K562 (cell line): ENCODE measurements at regions not wholly inside any gene's neighbourhood (a gene's known extent, or its start where the extent isn't known, plus 50 kb on each side); places are given as distances from the start of the nearest gene placed in this dataset.

Source experiments
- CBX3 ChIP-seq, 2 experiments: IDR thresholded peaks; 1 replicate in 1 of 2; 2 replicates in 1 of 2; pipeline ENCODE4 v1.6.1; 2012; ENCODE audit warnings: inconsistent platforms in 2 of 2, low read length in 2 of 2, borderline replicate concordance in 1 of 2, control low read depth in 1 of 2
- ERF ChIP-seq: fragments of 450-650 bp; formaldehyde crosslinking; IDR thresholded peaks from 2 replicates; pipeline ENCODE4 v1.4.0; 2020; ENCODE audit warnings: mild to moderate bottlenecking, mixed read lengths
- FOXK2 ChIP-seq, 2 experiments: fragments of 450-650 bp; IDR thresholded peaks in 1 of 2; conservative IDR thresholded peaks in 1 of 2; 2 replicates each; pipeline ENCODE4 v1.6.1; 2016; ENCODE audit warnings: low read depth in 2 of 2, mild to moderate bottlenecking in 1 of 2
- HCFC1 ChIP-seq: IDR thresholded peaks from 2 replicates; pipeline ENCODE4 v1.6.1; 2012; ENCODE audit warnings: low read depth, low read length, improper control_type of control experiment
- HEY1 ChIP-seq: fragments of 250-450 bp; sonication (Bioruptor Pico); IDR thresholded peaks from 2 replicates; pipeline ENCODE4 v1.5.0; 2020; ENCODE audit warnings: mild to moderate bottlenecking, moderate library complexity, borderline replicate concordance
- HIVEP1 ChIP-seq: fragments of 250-450 bp; sonication (Bioruptor Pico); IDR thresholded peaks from 2 replicates; pipeline ENCODE4 v1.4.0; 2020; ENCODE audit warnings: mild to moderate bottlenecking
- JUNB ChIP-seq: fragments of 450-650 bp; formaldehyde crosslinking; conservative IDR thresholded peaks from 2 replicates; pipeline ENCODE4 v1.4.0; 2020; ENCODE audit warnings: mild to moderate bottlenecking
- L3MBTL2 ChIP-seq: fragments of 450-650 bp; IDR thresholded peaks from 2 replicates; pipeline ENCODE4 v1.6.1; 2016; ENCODE audit warnings: mild to moderate bottlenecking, moderate library complexity
- LCOR ChIP-seq: sonication (generic); formaldehyde crosslinking; IDR thresholded peaks from 2 replicates; pipeline ENCODE4 v1.8.0; 2022; ENCODE audit warnings: mild to moderate bottlenecking, missing genetic modification reagents
- MCM7 ChIP-seq, 2 experiments: fragments of 450-650 bp; IDR thresholded peaks; 2 replicates each; pipeline ENCODE4 v1.6.1; 2016 to 2018
- TOE1 ChIP-seq, 2 experiments: fragments of 450-650 bp in 1 of 2; sonication (generic) in 1 of 2; formaldehyde crosslinking in 1 of 2; IDR thresholded peaks; 2 replicates each; pipeline versions ENCODE4 v1.7.1 to v1.8.0; 2016 to 2022; ENCODE audit warnings: borderline replicate concordance in 2 of 2, mild to moderate bottlenecking in 2 of 2, antibody characterized with exemption in 1 of 2, inconsistent platforms in 1 of 2, low read depth in 1 of 2, missing genetic modification reagents in 1 of 2, moderate library complexity in 1 of 2
- XRCC4 ChIP-seq: IDR thresholded peaks from one replicate; pipeline ENCODE4 v1.6.1; 2011; ENCODE audit not compliant: insufficient read depth, insufficient read length; ENCODE audit errors: extremely low read depth
- ZFP30 ChIP-seq: fragments of 250-450 bp; sonication (Bioruptor Pico); IDR thresholded peaks from 2 replicates; pipeline ENCODE4 v1.8.0; 2022; ENCODE audit warnings: moderate library complexity, mild to moderate bottlenecking, inconsistent platforms, borderline replicate concordance
- ZNF3 ChIP-seq: fragments of 250-450 bp; sonication (Bioruptor Pico); IDR thresholded peaks from 2 replicates; pipeline ENCODE4 v1.5.0; 2021; ENCODE audit warnings: mild to moderate bottlenecking, moderate library complexity
- ZNF436 ChIP-seq: fragments of 250-450, 450-650 bp; sonication (Bioruptor Pico); formaldehyde crosslinking; IDR thresholded peaks from 2 replicates; pipeline ENCODE4 v1.7.0; 2020; ENCODE audit warnings: mild to moderate bottlenecking
- TF ChIP-seq, protein P1 (sequence below), 2 experiments: fragments of 450-650 bp; formaldehyde crosslinking in 1 of 2; IDR thresholded peaks; 2 replicates each; pipeline versions ENCODE4 v1.4.0 to v1.6.1; 2014 to 2020; ENCODE audit warnings: mild to moderate bottlenecking in 2 of 2, borderline replicate concordance in 1 of 2, low read depth in 1 of 2
- TF ChIP-seq, protein P2 (sequence below): fragments of 450-650 bp; IDR thresholded peaks from 2 replicates; pipeline ENCODE4 v1.6.1; 2016; ENCODE audit warnings: low read depth, mild to moderate bottlenecking, moderate library complexity
- TF ChIP-seq, protein P3 (sequence below): fragments of 250-450 bp; sonication (Bioruptor Pico); IDR thresholded peaks from 2 replicates; pipeline ENCODE4 v1.5.1; 2021; ENCODE audit warnings: mild to moderate bottlenecking

DNA sequence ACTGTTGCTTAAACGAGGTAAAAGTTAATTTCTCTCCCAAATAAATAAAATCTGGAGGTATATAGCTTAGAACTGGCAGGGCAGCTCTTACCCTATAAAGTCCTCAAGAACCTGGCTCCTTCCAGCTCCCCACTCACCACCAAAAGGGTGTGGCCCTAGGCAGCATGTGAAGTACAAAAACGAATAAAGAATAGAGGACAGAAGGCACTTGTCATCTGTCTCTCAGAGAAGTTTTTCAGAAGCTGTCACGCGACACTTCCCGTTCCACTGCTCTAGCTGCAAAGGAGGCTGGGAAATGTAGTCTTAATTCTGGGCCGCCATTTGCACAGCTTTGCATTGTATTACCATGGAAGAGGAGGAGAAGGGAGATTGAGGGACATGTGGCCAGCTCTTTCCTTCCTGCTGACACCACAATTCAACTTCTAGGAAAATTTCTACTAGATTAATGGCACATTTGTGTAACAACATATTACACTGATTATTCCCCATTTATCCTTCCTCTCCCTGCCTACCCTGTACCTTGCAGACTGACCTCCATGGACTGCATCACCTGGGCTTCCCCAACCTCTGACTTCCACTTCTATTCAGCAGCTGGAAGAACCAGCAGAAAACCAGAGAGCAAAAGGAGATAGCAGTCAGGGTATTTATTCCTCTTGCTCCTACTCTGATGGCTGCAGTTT lies 62.2 kb downstream of the CCDC71L start (continued):
- TF ChIP-seq, protein P1, sequence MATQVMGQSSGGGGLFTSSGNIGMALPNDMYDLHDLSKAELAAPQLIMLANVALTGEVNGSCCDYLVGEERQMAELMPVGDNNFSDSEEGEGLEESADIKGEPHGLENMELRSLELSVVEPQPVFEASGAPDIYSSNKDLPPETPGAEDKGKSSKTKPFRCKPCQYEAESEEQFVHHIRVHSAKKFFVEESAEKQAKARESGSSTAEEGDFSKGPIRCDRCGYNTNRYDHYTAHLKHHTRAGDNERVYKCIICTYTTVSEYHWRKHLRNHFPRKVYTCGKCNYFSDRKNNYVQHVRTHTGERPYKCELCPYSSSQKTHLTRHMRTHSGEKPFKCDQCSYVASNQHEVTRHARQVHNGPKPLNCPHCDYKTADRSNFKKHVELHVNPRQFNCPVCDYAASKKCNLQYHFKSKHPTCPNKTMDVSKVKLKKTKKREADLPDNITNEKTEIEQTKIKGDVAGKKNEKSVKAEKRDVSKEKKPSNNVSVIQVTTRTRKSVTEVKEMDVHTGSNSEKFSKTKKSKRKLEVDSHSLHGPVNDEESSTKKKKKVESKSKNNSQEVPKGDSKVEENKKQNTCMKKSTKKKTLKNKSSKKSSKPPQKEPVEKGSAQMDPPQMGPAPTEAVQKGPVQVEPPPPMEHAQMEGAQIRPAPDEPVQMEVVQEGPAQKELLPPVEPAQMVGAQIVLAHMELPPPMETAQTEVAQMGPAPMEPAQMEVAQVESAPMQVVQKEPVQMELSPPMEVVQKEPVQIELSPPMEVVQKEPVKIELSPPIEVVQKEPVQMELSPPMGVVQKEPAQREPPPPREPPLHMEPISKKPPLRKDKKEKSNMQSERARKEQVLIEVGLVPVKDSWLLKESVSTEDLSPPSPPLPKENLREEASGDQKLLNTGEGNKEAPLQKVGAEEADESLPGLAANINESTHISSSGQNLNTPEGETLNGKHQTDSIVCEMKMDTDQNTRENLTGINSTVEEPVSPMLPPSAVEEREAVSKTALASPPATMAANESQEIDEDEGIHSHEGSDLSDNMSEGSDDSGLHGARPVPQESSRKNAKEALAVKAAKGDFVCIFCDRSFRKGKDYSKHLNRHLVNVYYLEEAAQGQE (IDR thresholded peaks at IDR 0.05; ENCODE audit: borderline replicate concordance): no peak; the same call in 1 of the 2 replicates
- TF ChIP-seq, protein P1 (CRISPR knock-in tag; IDR thresholded peaks at IDR 0.05; ENCODE audit: low read depth): no peak
- TF ChIP-seq TOE1 (IDR thresholded peaks at IDR 0.05; ENCODE audit: borderline replicate concordance) (peak; percentile 84; the same call in 1 of the 2 replicates), TOE1 (CRISPR knock-in tag; IDR thresholded peaks at IDR 0.05; ENCODE audit: borderline replicate concordance, low read depth) (no peak), ZNF3 (no peak), ZNF436 (CRISPR knock-in tag) (no peak), CBX3 (IDR thresholded peaks at IDR 0.05; ENCODE audit: borderline replicate concordance in 1 of 2, low read length in 2 of 2) (peak in 1 of 2 experiments; percentile 96; a peak in 2 of 3 replicates), HCFC1 (peak; percentile 97), L3MBTL2 (peak; percentile 85), HEY1 (no peak), HIVEP1 (CRISPR knock-in tag) (no peak), ERF (CRISPR knock-in tag) (no peak), LCOR (CRISPR knock-in tag) (no peak; the same call in 1 of the 2 replicates), JUNB (CRISPR knock-in tag) (no peak), ZFP30 (CRISPR knock-in tag) (no peak), MCM7 (IDR thresholded peaks at IDR 0.05) (no peak), XRCC4 (no peak), FOXK2 (conservative IDR thresholded peaks at IDR 0.05 in 1 of 2, IDR thresholded peaks at IDR 0.05 in 1 of 2; ENCODE audit: low read depth in 2 of 2) (0 out of 4 replicates have a peak, but pooled peaks of 1 of the 2 experiments have one; percentile 6)
- TF ChIP-seq, protein P2, sequence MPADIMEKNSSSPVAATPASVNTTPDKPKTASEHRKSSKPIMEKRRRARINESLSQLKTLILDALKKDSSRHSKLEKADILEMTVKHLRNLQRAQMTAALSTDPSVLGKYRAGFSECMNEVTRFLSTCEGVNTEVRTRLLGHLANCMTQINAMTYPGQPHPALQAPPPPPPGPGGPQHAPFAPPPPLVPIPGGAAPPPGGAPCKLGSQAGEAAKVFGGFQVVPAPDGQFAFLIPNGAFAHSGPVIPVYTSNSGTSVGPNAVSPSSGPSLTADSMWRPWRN: peak; percentile 62
- TF ChIP-seq, protein P3, sequence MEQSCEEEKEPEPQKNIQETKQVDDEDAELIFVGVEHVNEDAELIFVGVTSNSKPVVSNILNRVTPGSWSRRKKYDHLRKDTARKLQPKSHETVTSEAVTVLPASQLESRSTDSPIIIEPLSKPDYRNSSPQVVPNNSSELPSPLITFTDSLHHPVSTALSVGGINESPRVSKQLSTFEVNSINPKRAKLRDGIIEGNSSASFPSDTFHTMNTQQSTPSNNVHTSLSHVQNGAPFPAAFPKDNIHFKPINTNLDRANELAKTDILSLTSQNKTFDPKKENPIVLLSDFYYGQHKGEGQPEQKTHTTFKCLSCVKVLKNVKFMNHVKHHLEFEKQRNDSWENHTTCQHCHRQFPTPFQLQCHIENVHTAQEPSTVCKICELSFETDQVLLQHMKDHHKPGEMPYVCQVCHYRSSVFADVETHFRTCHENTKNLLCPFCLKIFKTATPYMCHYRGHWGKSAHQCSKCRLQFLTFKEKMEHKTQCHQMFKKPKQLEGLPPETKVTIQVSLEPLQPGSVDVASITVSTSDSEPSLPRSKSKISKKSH (CRISPR knock-in tag): no peak
